ENCODE measurements at regions not wholly inside any gene's neighbourhood (a gene's known extent, or its start where the extent isn't known, plus 50 kb on each side); places are given as distances from the start of the nearest gene placed in this dataset.

- no peak for TF ChIP-seq POLR2AphosphoS5 (IDR thresholded peaks at IDR 0.05; ENCODE audit: low read depth, low read length)
- no peak for TF ChIP-seq JUND (IDR thresholded peaks at IDR 0.05)
- TF ChIP-seq SP1 (IDR thresholded peaks at IDR 0.05; ENCODE audit: low read depth), result no peak
- no peak for TF ChIP-seq CTCF (IDR thresholded peaks at IDR 0.05 in 2 of 3, conservative IDR thresholded peaks at IDR 0.05 in 1 of 3; ENCODE audit: borderline replicate concordance in 1 of 3, insufficient read depth in 1 of 3, low read depth in 2 of 3, low read length in 2 of 3)
- TF ChIP-seq EGR1 (IDR thresholded peaks at IDR 0.05; ENCODE audit: low read depth), result no peak
- no peak for TF ChIP-seq EZH2phosphoT487 (IDR thresholded peaks at IDR 0.05; ENCODE audit: borderline replicate concordance)
- no peak for TF ChIP-seq ZNF274 (IDR thresholded peaks at IDR 0.05; ENCODE audit: low read depth, low read length)
- no peak for TF ChIP-seq ZFX (IDR thresholded peaks at IDR 0.05)
- Histone ChIP-seq H3K27ac (ENCODE audit: low read depth, low read length) (no peak overlapping the region), H3K79me2 (ENCODE audit: insufficient read depth, low read length) (no peaks in the 10 kb centered on the region), H3K4me1 (ENCODE audit: control insufficient read depth in 1 of 2, insufficient read depth in 2 of 2, low read length in 2 of 2) (no peaks in the 10 kb centered on the region), H3K9me3 (ENCODE audit: control insufficient read depth in 1 of 2, insufficient read depth in 1 of 2, low read depth in 1 of 2, low read length in 2 of 2) (no peaks in the 10 kb centered on the region), H3K4me3 (replicated peaks in 1 of 2; ENCODE audit: low read depth in 1 of 2, low read length in 2 of 2) (no peak overlapping the region), H3K4me2 (ENCODE audit: low read length) (no peak overlapping the region), H3K9ac (ENCODE audit: low read length) (no peak overlapping the region), H3K27me3 (ENCODE audit: insufficient read depth, low read length) (no peaks in the 10 kb centered on the region), H3K36me3 (ENCODE audit: control insufficient read depth in 1 of 2, insufficient read depth in 2 of 2, low read length in 2 of 2) (no peaks in the 10 kb centered on the region), H4K20me1 (ENCODE audit: insufficient read depth) (no peaks in the 10 kb centered on the region), H3K9me2 (ENCODE audit: insufficient read depth) (no peaks in the 10 kb centered on the region), H2AFZ (ENCODE audit: low read depth, low read length, poor library complexity, severe bottlenecking) (no peak overlapping the region)
- RAD21 ChIA-PET (ENCODE audit: low non-redundant PET in 1 of 2, low total read pairs in 2 of 2, uncharacterized antibody in 2 of 2, unreplicated experiment in 2 of 2), result no interaction called here
- ATAC-seq (no peak), DNase-seq (ENCODE audit: low read depth, low spot score) (no peak)
- intact Hi-C loops (cut with micrococcal nuclease), result no loop called here
- POLR2A ChIA-PET, result no interaction called here
- CTCF ChIA-PET, result no interaction called here
- no TSS peak for BruUV-seq (replicated peaks)
Measured at GRCh38 chr6:29232725-29233124, 62.0 kb downstream of the OR2J2 start.

GRCh38 chr6:29236060-29236459 is 65.4 kb downstream of the OR2J2 start:
- ChIA-PET POLR2A (no interaction called here), RAD21 (ENCODE audit: low non-redundant PET in 1 of 2, low total read pairs in 2 of 2, uncharacterized antibody in 2 of 2, unreplicated experiment in 2 of 2) (no interaction called here), CTCF (no interaction called here)
- no peak overlapping the region for H3K4me2 ChIP-seq (ENCODE audit: low read length)
- H3K27ac ChIP-seq (ENCODE audit: low read depth, low read length), result no peak overlapping the region
- ATAC-seq (no peak), DNase-seq (ENCODE audit: low read depth, low spot score) (no peak)
- no peaks in the 10 kb centered on the region for H3K27me3 ChIP-seq (ENCODE audit: insufficient read depth, low read length)
- no peaks in the 10 kb centered on the region for H3K79me2 ChIP-seq (ENCODE audit: insufficient read depth, low read length)
- no peaks in the 10 kb centered on the region for H3K9me3 ChIP-seq (ENCODE audit: control insufficient read depth in 1 of 2, insufficient read depth in 1 of 2, low read depth in 1 of 2, low read length in 2 of 2)
- H3K4me3 ChIP-seq (replicated peaks in 1 of 2; ENCODE audit: low read depth in 1 of 2, low read length in 2 of 2), result no peak overlapping the region
- intact Hi-C loops (cut with micrococcal nuclease), result no loop called here
- H3K4me1 ChIP-seq (ENCODE audit: control insufficient read depth in 1 of 2, insufficient read depth in 2 of 2, low read length in 2 of 2), result no peaks in the 10 kb centered on the region
- H2AFZ ChIP-seq (ENCODE audit: low read depth, low read length, poor library complexity, severe bottlenecking), result no peak overlapping the region
- H3K9me2 ChIP-seq (ENCODE audit: insufficient read depth), result no peaks in the 10 kb centered on the region
- no TSS peak for BruUV-seq (replicated peaks)
- TF ChIP-seq YY1 (IDR thresholded peaks at IDR 0.05; ENCODE audit: extremely low read depth, insufficient replicate concordance, low read depth, low read length), result no peak
- TF ChIP-seq CEBPB (IDR thresholded peaks at IDR 0.05; ENCODE audit: low read depth), result no peak
- no peak for TF ChIP-seq RAD21 (IDR thresholded peaks at IDR 0.05; ENCODE audit: low read depth)
- TF ChIP-seq SIN3A (IDR thresholded peaks at IDR 0.05; ENCODE audit: low read depth), result no peak
- TF ChIP-seq SRF (IDR thresholded peaks at IDR 0.05; ENCODE audit: low read depth), result no peak
- TF ChIP-seq ZNF274 (IDR thresholded peaks at IDR 0.05; ENCODE audit: low read depth, low read length), result no peak
- TF ChIP-seq ZFX (IDR thresholded peaks at IDR 0.05), result no peak
- no peak for TF ChIP-seq CBX3 (IDR thresholded peaks at IDR 0.05; ENCODE audit: low read depth)
- no peak for TF ChIP-seq TCF7L2 (IDR thresholded peaks at IDR 0.05; ENCODE audit: borderline replicate concordance, extremely low read depth, insufficient read depth, insufficient read length)
- no peaks in the 10 kb centered on the region for H4K20me1 ChIP-seq (ENCODE audit: insufficient read depth)
- no peaks in the 10 kb centered on the region for H3K36me3 ChIP-seq (ENCODE audit: control insufficient read depth in 1 of 2, insufficient read depth in 2 of 2, low read length in 2 of 2)
- no peak overlapping the region for H3K9ac ChIP-seq (ENCODE audit: low read length)
